WTC11 (cell line): ENCODE measurements at regions not wholly inside any gene's neighbourhood (a gene's known extent, or its start where the extent isn't known, plus 50 kb on each side); places are given as distances from the start of the nearest gene placed in this dataset.
A peak's percentile ranks its signal among the peaks of the same experiment; 100 is the strongest.

Experiments
- ATAC-seq: fragments of 200-7000 bp; cut with Tn5 transposase; 2 replicates; pipeline ENCODE4 v1.10.0; 2021; ENCODE audit warnings: mild to moderate bottlenecking, moderate library complexity
- CTCF ChIA-PET: fragments of 300-600 bp; sonication (Branson Sonifier 250); formaldehyde crosslinking; loops from one replicate; lab custom pipeline; 2021; ENCODE audit warnings: antibody characterized with exemption; lab: Charles Lee
- POLR2A ChIA-PET: fragments of 350-600 bp; sonication (Branson Sonifier 250); formaldehyde crosslinking; loops from one replicate; lab custom pipeline; 2021; ENCODE audit warnings: antibody characterized with exemption; lab: Charles Lee
- DNase-seq: peaks from one replicate; pipeline ENCODE4 v3.0.0; 2021; ENCODE audit warnings: low spot score
- H3K27ac Mint-ChIP-seq: 2 replicates; pipeline ENCODE4 v1.8.0; 2021; ENCODE audit warnings: mixed read lengths
- H3K27me3 Mint-ChIP-seq: 2 replicates; pipeline ENCODE4 v1.8.0; 2021; ENCODE audit warnings: low read depth, mild to moderate bottlenecking, moderate library complexity, mixed read lengths
- H3K36me3 Mint-ChIP-seq: 2 replicates; pipeline ENCODE4 v1.8.0; 2021; ENCODE audit warnings: mixed read lengths
- H3K4me1 Mint-ChIP-seq: 2 replicates; pipeline ENCODE4 v1.8.0; 2022; ENCODE audit warnings: mixed read lengths
- H3K4me3 Mint-ChIP-seq: 2 replicates; pipeline ENCODE4 v1.8.0; 2021; ENCODE audit warnings: mild to moderate bottlenecking, moderate library complexity, mixed read lengths
- H3K9me3 Mint-ChIP-seq: 2 replicates; pipeline ENCODE4 v1.8.0; 2021; ENCODE audit warnings: mixed read lengths
- AFF4 ChIP-seq: sonication (generic); formaldehyde crosslinking; IDR thresholded peaks from 2 replicates; pipeline ENCODE4 v1.8.1; 2023; ENCODE audit warnings: mild to moderate bottlenecking, missing genetic modification reagents, borderline replicate concordance
- ATF2 ChIP-seq: sonication (generic); formaldehyde crosslinking; IDR thresholded peaks from 2 replicates; pipeline ENCODE4 v1.8.1; 2022; ENCODE audit warnings: low read depth, missing genetic modification reagents, borderline replicate concordance
- CREB1 ChIP-seq: sonication (generic); formaldehyde crosslinking; IDR thresholded peaks from 2 replicates; pipeline ENCODE4 v1.8.0; 2023; ENCODE audit warnings: mild to moderate bottlenecking, missing genetic modification reagents
- CREM ChIP-seq: sonication (generic); formaldehyde crosslinking; IDR thresholded peaks from 2 replicates; pipeline ENCODE4 v1.8.1; 2022; ENCODE audit warnings: mild to moderate bottlenecking, missing genetic modification reagents, moderate library complexity
- ELF4 ChIP-seq: sonication (generic); formaldehyde crosslinking; IDR thresholded peaks from 2 replicates; pipeline ENCODE4 v1.8.1; 2022; ENCODE audit warnings: low read depth, mild to moderate bottlenecking, moderate library complexity, missing genetic modification reagents
- GRHL2 ChIP-seq: fragments of 250-450 bp; sonication (Bioruptor Pico); IDR thresholded peaks from 2 replicates; pipeline ENCODE4 v1.8.0; 2022; ENCODE audit warnings: mild to moderate bottlenecking, moderate library complexity; ENCODE audit not compliant: insufficient replicate concordance, severe bottlenecking
- HMGXB4 ChIP-seq: sonication (generic); formaldehyde crosslinking; IDR thresholded peaks from 2 replicates; pipeline ENCODE4 v1.8.1; 2023; ENCODE audit warnings: mild to moderate bottlenecking, moderate library complexity, missing genetic modification reagents
- JAZF1 ChIP-seq: fragments of 250-450 bp; sonication (Bioruptor Pico); IDR thresholded peaks from 2 replicates; pipeline ENCODE4 v1.9.0; 2021; ENCODE audit warnings: moderate library complexity, mild to moderate bottlenecking, inconsistent platforms
- KAT7 ChIP-seq: sonication (generic); formaldehyde crosslinking; IDR thresholded peaks from 2 replicates; pipeline ENCODE4 v1.8.1; 2023; ENCODE audit warnings: missing genetic modification reagents, mild to moderate bottlenecking, borderline replicate concordance
- MAX ChIP-seq: sonication (generic); formaldehyde crosslinking; IDR thresholded peaks from 2 replicates; pipeline ENCODE4 v1.8.0; 2022; ENCODE audit warnings: mild to moderate bottlenecking, missing genetic modification reagents
- PREB ChIP-seq: sonication (generic); formaldehyde crosslinking; IDR thresholded peaks from 2 replicates; pipeline ENCODE4 v1.8.1; 2022; ENCODE audit warnings: mild to moderate bottlenecking, missing genetic modification reagents, moderate library complexity, borderline replicate concordance
- RORB ChIP-seq: fragments of 250-450 bp; sonication (Bioruptor Pico); IDR thresholded peaks from 2 replicates; pipeline ENCODE4 v1.9.0; 2021; ENCODE audit warnings: mild to moderate bottlenecking
- SMAD3 ChIP-seq: sonication (generic); formaldehyde crosslinking; IDR thresholded peaks from 2 replicates; pipeline ENCODE4 v1.8.0; 2022; ENCODE audit warnings: missing genetic modification reagents, mild to moderate bottlenecking, borderline replicate concordance
- SMAD4 ChIP-seq: sonication (generic); formaldehyde crosslinking; IDR thresholded peaks from 2 replicates; pipeline ENCODE4 v1.8.0; 2022; ENCODE audit warnings: mild to moderate bottlenecking, missing genetic modification reagents
- STAT6 ChIP-seq: sonication (generic); formaldehyde crosslinking; conservative IDR thresholded peaks from 2 replicates; pipeline ENCODE4 v1.8.1; 2023; ENCODE audit warnings: mild to moderate bottlenecking, low read depth, missing genetic modification reagents, moderate library complexity
- ZBTB21 ChIP-seq: sonication (generic); formaldehyde crosslinking; IDR thresholded peaks from 2 replicates; pipeline ENCODE4 v1.8.1; 2023; ENCODE audit warnings: mild to moderate bottlenecking, missing genetic modification reagents, borderline replicate concordance
- ZNF263 ChIP-seq: sonication (generic); formaldehyde crosslinking; IDR thresholded peaks from 2 replicates; pipeline ENCODE4 v1.8.1; 2022; ENCODE audit warnings: low read depth, mild to moderate bottlenecking, moderate library complexity, missing genetic modification reagents
- ZNF281 ChIP-seq: sonication (generic); formaldehyde crosslinking; IDR thresholded peaks from 2 replicates; pipeline ENCODE4 v1.8.0; 2023; ENCODE audit warnings: mild to moderate bottlenecking, missing genetic modification reagents
- ZNF425 ChIP-seq: fragments of 250-450 bp; sonication (Bioruptor Pico); conservative IDR thresholded peaks from 2 replicates; pipeline ENCODE4 v1.9.0; 2021; ENCODE audit warnings: mild to moderate bottlenecking

GRCh38 chr10:8189458-8189857, 135.0 kb downstream of the GATA3 start:
- DNase-seq, result no peak
- no peaks in the 10 kb centered on the region for H3K9me3 Mint-ChIP-seq
- no peak overlapping the region for H3K4me3 Mint-ChIP-seq
- H3K36me3 Mint-ChIP-seq, result no peaks in the 10 kb centered on the region
- TF ChIP-seq SMAD3 (CRISPR knock-in tag) (no peak), JAZF1 (CRISPR knock-in tag) (no peak), ATF2 (CRISPR knock-in tag) (no peak), MAX (no peak), CREB1 (no peak), SMAD4 (CRISPR knock-in tag) (no peak), KAT7 (CRISPR knock-in tag) (no peak), ELF4 (CRISPR knock-in tag) (no peak), HMGXB4 (CRISPR knock-in tag) (no peak)
- ChIA-PET CTCF (interaction anchor here (0.6 to 1.0 kb wide), 2 partner anchors 86 to 144 kb away, joined by 3 read pairs; no protein-coding TSS in a partner anchor), POLR2A (no interaction called here)
- no peak overlapping the region for H3K27ac Mint-ChIP-seq
- H3K27me3 Mint-ChIP-seq, result peaks cover 5% of the 10 kb centered on the region
- ATAC-seq, result peak; percentile 93
- H3K4me1 Mint-ChIP-seq, result peaks cover 10% of the 10 kb centered on the region

GRCh38 chr10:8192301-8192700, 137.8 kb downstream of the GATA3 start:
- Mint-ChIP-seq H3K9me3 (no peaks in the 10 kb centered on the region), H3K36me3 (no peaks in the 10 kb centered on the region), H3K4me3 (no peak overlapping the region), H3K4me1 (peaks cover 10% of the 10 kb centered on the region), H3K27ac (no peak overlapping the region), H3K27me3 (peaks cover 5% of the 10 kb centered on the region)
- POLR2A ChIA-PET, result no interaction called here
- ATAC-seq (no peak), DNase-seq (no peak)
- CTCF ChIA-PET, result no interaction called here
- TF ChIP-seq CREM, result no peak
- TF ChIP-seq PREB (CRISPR knock-in tag), result no peak
- no peak for TF ChIP-seq ZBTB21 (CRISPR knock-in tag)
- no peak for TF ChIP-seq GRHL2 (CRISPR knock-in tag)
- no peak for TF ChIP-seq AFF4
- no peak for TF ChIP-seq STAT6 (CRISPR knock-in tag)
- no peak for TF ChIP-seq ZNF281
- no peak for TF ChIP-seq ZNF425
- TF ChIP-seq ZNF263 (CRISPR knock-in tag), result no peak
- TF ChIP-seq RORB (CRISPR knock-in tag), result no peak
